Kidney (tissue), 13 donors: ENCODE measurements at regions not wholly inside any gene's neighbourhood (a gene's known extent, or its start where the extent isn't known, plus 50 kb on each side); places are given as distances from the start of the nearest gene placed in this dataset.

Source experiments
- DNase-seq, 5 donors: peaks; one replicate each; pipeline ENCODE4 v3.0.0-alpha.2; 2013 to 2020
- FAIRE-seq: peaks from 2 replicates; lab custom pipeline; 2012; peaks lifted over from hg19 to GRCh38; lab: Jason Lieb, UNC
- H3K27ac ChIP-seq, 2 donors: one replicate each; pipeline ENCODE4 v1.7.0; 2013; ENCODE audit warnings: low read depth in 2 of 2, low read length in 2 of 2, inconsistent platforms in 1 of 2
- H3K27me3 ChIP-seq: one replicate; pipeline ENCODE4 v1.7.1; 2013; ENCODE audit warnings: low read length, inconsistent platforms; ENCODE audit not compliant: control insufficient read depth, insufficient read depth
- H3K36me3 ChIP-seq, 3 donors: one replicate each; pipeline versions ENCODE4 v1.7.0 to v1.7.1; 2013; ENCODE audit warnings: low read length in 3 of 3, control low read depth in 1 of 3, inconsistent platforms in 1 of 3; ENCODE audit not compliant: insufficient read depth in 3 of 3, control insufficient read depth in 2 of 3
- H3K4me1 ChIP-seq, 3 donors: one replicate each; pipeline versions ENCODE4 v1.7.0 to v1.7.1; 2013; ENCODE audit warnings: low read length in 3 of 3, inconsistent platforms in 1 of 3, low read depth in 1 of 3; ENCODE audit not compliant: control insufficient read depth in 2 of 3, insufficient read depth in 2 of 3
- H3K4me3 ChIP-seq, 3 donors: one replicate each; pipeline versions ENCODE4 v1.7.0 to v1.8.1; 2013; ENCODE audit warnings: low read length in 3 of 3, control low read depth in 1 of 3, inconsistent platforms in 1 of 3
- H3K9ac ChIP-seq, 3 donors: one replicate each; pipeline versions ENCODE4 v1.7.0 to v1.7.1; 2013; ENCODE audit warnings: low read length in 3 of 3, control low read depth in 1 of 3, inconsistent platforms in 1 of 3
- H3K9me3 ChIP-seq, 3 donors: one replicate each; pipeline versions ENCODE4 v1.7.0 to v1.7.1; 2013; ENCODE audit warnings: low read length in 3 of 3, control low read depth in 1 of 3, inconsistent platforms in 1 of 3; ENCODE audit not compliant: control insufficient read depth in 2 of 3, insufficient read depth in 1 of 3
- intact Hi-C: fragments of 100-400 bp; cut with DNase I; formaldehyde crosslinking; loops from one replicate; pipeline ENCODE4 v1.11.1; 2022
- TF ChIP-seq, protein P1 (sequence below): IDR thresholded peaks from 3 replicates; pipeline ENCODE4 v1.5.1; 2012; ENCODE audit warnings: mild to moderate bottlenecking, moderate library complexity, borderline replicate concordance; ENCODE audit not compliant: insufficient read depth; ENCODE audit errors: extremely low read depth
- donor health status: control.
- donor health status: control.
- donor health status: control.
- donor health status: control.
- donor health status: control.
- donor health status: DM: yes; HTN: yes; CAD: no.
- donor health status: Normal renal cell carcinoma (clear cell type).

- DNase-seq (no peak), FAIRE-seq (no peak)
- intact Hi-C loops, result no loop called here
- Histone ChIP-seq H3K27me3 (no peaks in the 10 kb centered on the region), H3K4me1 (no peaks in the 10 kb centered on the region), H3K36me3 (no peaks in the 10 kb centered on the region), H3K27ac (no peak overlapping the region), H3K4me3 (no peak overlapping the region), H3K9ac (no peak overlapping the region), H3K9me3 (no peaks in the 10 kb centered on the region)
- TF ChIP-seq, protein P1, sequence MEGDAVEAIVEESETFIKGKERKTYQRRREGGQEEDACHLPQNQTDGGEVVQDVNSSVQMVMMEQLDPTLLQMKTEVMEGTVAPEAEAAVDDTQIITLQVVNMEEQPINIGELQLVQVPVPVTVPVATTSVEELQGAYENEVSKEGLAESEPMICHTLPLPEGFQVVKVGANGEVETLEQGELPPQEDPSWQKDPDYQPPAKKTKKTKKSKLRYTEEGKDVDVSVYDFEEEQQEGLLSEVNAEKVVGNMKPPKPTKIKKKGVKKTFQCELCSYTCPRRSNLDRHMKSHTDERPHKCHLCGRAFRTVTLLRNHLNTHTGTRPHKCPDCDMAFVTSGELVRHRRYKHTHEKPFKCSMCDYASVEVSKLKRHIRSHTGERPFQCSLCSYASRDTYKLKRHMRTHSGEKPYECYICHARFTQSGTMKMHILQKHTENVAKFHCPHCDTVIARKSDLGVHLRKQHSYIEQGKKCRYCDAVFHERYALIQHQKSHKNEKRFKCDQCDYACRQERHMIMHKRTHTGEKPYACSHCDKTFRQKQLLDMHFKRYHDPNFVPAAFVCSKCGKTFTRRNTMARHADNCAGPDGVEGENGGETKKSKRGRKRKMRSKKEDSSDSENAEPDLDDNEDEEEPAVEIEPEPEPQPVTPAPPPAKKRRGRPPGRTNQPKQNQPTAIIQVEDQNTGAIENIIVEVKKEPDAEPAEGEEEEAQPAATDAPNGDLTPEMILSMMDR, result no peak
Measured at GRCh38 chr2:150230616-150231015, 256.9 kb downstream of the RND3 start.

DNA sequence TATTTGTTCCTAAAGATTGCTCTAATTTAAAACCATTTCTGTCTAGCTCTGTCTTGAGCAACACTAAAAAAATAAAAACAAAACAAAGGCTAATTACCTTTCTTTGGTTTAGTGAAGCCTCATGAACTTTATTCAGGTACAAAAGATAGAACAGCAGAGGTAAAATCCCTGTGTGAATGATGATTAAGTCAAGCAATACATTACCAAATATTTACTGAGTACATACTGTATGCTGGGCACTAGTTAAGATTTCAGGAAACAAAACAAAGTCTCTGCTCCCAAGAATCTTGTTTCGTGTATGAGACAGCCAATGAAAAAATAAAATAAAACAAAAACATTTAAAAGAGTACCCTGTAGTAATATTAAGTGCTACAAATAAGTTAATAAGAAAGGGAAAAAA lies 257.5 kb downstream of the RND3 start:
- intact Hi-C loops, result no loop called here
- no peak for DNase-seq
- Histone ChIP-seq H3K27me3 (no peaks in the 10 kb centered on the region), H3K9ac (no peak overlapping the region), H3K4me3 (no peak overlapping the region), H3K36me3 (no peaks in the 10 kb centered on the region), H3K27ac (no peak overlapping the region), H3K4me1 (no peaks in the 10 kb centered on the region), H3K9me3 (no peaks in the 10 kb centered on the region)
- TF ChIP-seq, protein P1, result no peak
- no peak for FAIRE-seq

DNA sequence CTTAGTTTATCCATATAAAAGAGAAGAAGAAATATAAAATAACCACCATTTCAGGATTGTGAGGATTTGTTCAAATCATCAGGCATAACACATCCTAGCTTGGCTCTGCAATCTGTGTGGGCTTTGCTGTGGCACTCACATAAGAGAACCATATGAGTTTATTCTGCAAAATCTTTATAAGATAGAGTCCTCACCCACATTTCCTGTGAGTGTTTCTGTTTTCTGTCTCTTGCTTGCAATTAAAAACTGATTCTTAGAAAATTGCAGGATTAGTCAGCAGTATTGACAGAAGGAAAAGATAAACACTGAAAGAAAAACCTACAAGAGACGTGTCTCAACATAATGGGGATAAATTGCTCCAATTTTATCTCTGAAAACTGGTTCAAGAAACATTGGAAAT lies 258.5 kb downstream of the RND3 start:
- FAIRE-seq (no peak), DNase-seq (no peak)
- Histone ChIP-seq H3K36me3 (no peaks in the 10 kb centered on the region), H3K4me3 (no peak overlapping the region), H3K27me3 (no peaks in the 10 kb centered on the region), H3K9me3 (no peaks in the 10 kb centered on the region), H3K27ac (no peak overlapping the region), H3K4me1 (no peaks in the 10 kb centered on the region), H3K9ac (no peak overlapping the region)
- intact Hi-C loops, result no loop called here
- TF ChIP-seq, protein P1, result no peak

DNA sequence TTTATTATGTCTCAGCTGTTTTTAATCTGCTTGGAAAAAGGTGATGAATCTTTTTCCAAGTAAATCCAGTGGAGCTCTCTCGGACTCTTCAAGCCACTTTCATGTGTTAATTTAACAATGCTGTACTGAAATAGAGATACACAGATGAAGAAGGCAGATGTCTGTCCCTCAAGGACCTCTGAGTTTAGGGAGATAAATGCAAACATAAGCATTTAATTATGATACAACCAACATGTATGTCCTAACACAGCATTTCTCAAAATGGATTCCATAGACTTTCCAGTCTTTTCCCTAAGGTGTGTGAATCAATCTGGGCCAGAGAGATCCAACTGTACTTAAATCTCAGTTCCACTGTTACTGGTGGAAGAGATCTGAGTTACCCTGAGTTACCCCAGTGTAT lies 262.4 kb downstream of the RND3 start:
- H3K27ac ChIP-seq, result no peak overlapping the region
- FAIRE-seq, result no peak

More for the DNA sequence above, 262.4 kb downstream of the RND3 start:
- no peaks in the 10 kb centered on the region for H3K27me3 ChIP-seq
- H3K4me1 ChIP-seq, result no peaks in the 10 kb centered on the region
- H3K9ac ChIP-seq, result no peak overlapping the region
- no peak for DNase-seq
- H3K36me3 ChIP-seq, result no peaks in the 10 kb centered on the region
- TF ChIP-seq, protein P1, result no peak
- no peaks in the 10 kb centered on the region for H3K9me3 ChIP-seq
- intact Hi-C loops, result no loop called here
- H3K4me3 ChIP-seq, result no peak overlapping the region
